GM19025 (cell line): ENCODE measurements at regions not wholly inside any gene's neighbourhood (a gene's known extent, or its start where the extent isn't known, plus 50 kb on each side); places are given as distances from the start of the nearest gene placed in this dataset.

Experiments
- ATAC-seq: cut with Tn5 transposase; IDR thresholded peaks from one replicate; pipeline ENCODE4 v1.9.1; 2021; ENCODE audit warnings: mild to moderate bottlenecking, low read depth, moderate library complexity; ENCODE audit not compliant: unreplicated experiment

DNA sequence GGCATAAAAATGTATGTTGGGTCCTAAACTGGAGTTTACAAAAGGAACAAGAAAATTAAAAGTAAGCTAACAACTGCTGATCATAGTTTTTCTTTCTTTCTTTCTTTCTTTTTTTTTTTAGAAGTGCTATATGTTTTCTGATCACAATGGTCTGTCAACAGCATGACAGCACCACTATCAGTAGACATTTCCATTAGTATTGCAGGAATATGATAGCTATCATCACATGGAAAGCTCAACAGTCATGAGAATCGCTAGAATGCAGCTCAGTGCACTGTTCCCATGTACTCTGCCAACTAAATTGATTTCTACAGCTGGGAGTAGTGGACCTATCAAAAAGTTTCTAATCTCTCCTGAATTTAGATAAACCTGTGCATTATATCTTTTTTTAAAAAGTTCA lies 950.3 kb upstream of the ACVR2A start:
- no peak for ATAC-seq

DNA sequence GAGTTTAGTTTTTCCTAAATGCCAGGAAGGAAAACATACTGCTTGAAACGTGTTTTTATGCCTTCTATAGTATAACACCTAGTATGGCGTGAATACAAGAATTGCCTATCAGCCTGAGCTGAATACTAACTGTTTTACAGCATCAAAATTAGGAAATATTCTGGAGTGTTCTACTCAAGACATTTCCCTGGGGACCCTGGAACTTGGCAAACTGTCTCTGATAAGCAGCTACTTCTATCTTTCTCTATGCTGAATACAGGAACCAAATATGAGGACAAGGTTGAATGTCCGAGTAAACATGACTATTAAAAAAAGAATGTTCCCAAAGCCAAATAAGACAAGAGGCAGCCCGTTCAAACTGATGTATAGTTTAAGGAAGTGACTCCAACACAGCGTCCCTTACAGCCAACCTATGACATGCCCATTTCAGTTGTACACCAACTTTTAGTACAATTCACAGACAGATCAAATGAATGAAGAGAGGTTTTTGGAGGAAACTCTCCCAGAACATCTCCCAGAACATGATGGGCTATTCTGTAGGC lies 951.3 kb upstream of the ACVR2A start:
- ATAC-seq: no peak

DNA sequence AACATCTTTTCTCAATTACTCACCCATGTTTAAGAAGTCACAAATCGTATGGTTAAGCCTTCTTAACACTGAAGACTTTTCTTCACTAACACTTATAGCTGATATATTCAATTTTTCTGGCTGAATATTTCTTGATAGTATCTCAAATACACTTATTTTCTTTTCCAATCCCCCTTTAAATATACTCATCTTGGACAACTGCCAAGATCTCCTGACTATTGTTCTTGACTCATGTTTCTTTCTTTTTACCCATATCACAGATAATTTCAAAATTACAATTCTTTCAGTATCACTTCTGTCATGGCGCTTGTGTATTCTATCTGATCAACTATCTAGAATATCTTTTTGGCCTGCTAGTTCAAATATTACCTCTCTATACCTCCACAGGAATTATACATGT lies 954.3 kb upstream of the ACVR2A start:
- ATAC-seq: no peak

DNA sequence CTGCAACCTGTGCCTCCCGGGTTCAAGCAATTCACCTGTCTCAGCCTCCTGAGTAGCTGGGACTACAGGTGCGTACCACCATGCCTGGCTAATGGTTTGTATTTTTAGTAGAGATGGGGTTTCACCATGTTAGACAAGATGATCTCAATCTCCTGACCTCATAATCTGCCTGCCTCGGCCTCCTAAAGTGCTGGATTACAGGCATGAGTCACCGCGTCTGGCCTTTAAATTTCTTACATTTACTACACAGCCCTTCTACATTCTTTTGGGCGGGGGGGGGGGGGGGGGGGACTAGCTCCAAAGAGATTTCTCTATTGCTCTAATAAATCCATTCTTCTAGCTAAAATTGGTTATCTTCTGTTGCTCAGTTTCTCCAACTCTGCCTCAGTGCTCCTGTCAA lies 964.9 kb upstream of the ACVR2A start:
- ATAC-seq: no peak

DNA sequence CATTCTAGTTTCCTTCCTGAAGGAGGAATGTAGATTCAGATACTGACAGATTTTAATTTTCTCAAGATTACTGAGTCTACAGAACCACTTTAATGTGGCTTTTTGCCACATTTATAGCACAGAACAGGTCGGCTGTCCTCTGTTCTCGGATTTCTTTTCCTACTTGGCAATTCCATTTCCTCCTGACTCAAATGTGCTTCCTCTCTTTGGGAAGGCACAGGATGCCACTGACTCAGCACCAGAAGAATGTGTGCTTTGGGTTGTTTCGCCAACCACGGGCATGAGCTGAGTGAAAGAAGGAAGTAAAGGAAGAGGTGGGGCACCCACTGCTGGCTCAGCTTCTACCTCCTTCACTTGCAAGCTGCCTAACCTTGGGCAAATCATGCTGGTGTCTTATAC lies 970.6 kb upstream of the ACVR2A start:
- no peak for ATAC-seq

DNA sequence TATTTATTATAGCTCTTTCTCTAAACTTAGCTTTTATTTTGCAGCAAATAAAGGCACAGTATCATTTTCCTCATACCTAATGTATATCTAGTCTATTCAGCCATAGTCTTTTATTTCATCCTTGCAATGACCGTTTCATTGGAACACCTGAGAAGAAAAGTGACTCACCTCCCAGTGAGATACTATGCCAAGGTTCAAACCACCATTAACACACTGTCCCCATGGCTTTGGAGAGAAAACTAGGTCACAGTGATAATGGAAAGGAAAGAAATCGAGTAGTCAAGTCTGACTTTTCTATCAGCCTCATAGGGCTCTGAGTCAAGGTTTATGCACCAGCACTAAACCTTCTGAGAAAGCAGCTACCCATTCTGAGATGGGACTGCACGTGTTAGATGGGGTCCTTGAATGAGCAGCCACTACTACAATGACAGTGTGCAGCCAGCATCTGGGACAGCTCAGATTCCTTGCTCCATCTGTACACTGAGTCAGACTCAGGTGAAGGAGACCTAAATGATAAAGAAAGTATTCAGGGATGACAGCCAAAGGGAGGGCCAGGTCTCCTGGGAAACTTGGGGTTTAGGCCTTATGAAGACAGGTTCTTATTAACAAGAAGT lies 971.1 kb upstream of the ACVR2A start:
- no peak for ATAC-seq

DNA sequence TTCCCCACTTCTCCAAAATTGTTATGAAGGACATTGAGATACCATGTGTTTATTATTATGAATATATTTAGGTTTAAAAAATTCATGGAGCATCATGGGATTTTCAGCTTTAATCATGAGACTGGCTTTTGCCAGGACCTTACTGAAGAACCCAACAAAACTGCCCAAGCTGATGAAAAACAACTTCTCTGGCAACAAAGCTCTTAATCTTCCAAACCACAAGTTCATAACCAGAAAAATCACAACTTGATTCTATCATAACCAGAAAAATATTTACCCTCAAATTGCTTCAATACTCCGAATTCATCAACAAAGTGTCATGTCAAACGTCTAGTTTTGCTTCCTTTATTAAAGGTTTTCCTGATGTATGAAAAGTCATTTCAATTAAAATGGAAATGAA lies 971.8 kb upstream of the ACVR2A start:
- no peak for ATAC-seq

DNA sequence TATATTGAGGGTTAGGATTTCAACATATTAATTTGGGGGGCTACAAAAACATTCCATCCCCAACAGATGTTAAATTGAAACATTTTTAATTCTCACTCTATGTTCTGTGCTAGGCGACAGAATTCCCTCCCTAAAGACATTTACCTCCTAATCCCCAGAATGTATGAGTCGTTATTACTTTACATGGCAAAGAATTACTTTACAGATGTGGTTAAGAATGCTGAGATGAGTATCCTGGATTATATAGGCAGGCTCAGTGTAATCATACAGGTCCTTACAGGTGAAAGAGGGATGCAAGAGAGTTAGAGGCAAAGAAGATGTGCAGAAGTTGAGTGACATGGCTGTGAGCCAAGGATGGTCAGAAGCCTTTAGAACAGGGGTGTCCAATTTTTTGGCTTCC lies 974.1 kb upstream of the ACVR2A start:
- no peak for ATAC-seq

DNA sequence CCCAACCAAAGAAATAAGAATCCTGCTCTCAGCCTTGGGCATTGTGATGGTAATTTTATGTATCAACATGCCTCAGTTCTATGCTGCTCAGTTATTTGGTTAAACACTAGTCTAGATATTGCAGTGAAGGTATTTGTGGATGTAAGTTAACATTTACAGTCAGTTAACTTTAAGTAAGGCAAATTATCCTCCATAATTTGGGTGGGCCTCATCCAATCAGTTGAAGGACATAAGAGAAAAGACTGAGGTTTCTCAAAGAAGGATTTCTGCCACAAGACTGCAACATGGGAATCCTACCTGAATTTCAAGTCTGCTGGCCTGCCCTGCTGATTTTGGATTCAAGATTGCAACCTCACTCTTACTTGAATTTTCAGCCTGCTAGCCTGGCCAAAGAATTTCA lies 975.5 kb upstream of the ACVR2A start:
- no peak for ATAC-seq

DNA sequence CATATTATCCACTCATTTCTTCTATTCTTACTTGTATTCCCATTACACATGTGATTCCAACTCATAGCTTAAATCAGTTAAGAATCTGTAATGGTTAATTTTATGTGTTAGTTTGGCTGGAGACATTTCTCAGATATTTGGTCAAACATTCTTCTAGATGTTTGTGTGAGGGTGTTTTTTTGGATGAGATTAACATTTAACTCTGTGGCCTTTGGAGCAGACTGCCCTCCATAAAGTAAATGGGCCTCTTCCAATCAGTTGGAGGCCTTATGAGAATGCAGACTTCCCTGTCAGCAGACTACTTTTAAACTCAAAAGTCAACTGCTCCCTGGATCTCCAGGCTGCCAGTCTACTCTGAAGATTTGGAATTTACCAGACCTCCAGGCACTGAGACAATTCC lies 976.8 kb upstream of the ACVR2A start:
- ATAC-seq: no peak

DNA sequence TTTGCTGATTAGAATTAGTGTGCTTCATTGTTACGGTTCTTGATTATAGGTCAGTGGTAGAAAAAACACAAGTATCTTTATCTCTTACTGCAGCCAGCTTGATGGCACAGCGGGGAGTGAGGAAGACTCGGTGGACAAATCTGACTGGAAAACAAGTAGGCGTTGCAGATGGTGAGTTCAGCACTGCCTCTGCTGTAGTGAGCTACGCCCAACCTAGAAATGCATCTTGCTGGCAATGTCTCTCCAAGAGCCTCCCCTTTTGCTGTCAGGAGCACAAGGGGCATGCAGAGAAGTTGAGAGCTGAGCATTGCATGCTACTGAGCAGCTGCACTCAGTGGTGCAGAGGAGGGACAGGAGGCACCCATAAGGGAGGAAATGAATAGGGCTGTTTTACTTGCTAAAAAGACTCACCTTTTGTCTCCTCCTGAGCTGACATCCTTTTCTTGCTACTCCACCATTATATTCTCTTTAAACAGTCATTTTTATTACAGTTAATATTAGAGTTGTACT lies 977.3 kb upstream of the ACVR2A start:
- ATAC-seq: no peak

DNA sequence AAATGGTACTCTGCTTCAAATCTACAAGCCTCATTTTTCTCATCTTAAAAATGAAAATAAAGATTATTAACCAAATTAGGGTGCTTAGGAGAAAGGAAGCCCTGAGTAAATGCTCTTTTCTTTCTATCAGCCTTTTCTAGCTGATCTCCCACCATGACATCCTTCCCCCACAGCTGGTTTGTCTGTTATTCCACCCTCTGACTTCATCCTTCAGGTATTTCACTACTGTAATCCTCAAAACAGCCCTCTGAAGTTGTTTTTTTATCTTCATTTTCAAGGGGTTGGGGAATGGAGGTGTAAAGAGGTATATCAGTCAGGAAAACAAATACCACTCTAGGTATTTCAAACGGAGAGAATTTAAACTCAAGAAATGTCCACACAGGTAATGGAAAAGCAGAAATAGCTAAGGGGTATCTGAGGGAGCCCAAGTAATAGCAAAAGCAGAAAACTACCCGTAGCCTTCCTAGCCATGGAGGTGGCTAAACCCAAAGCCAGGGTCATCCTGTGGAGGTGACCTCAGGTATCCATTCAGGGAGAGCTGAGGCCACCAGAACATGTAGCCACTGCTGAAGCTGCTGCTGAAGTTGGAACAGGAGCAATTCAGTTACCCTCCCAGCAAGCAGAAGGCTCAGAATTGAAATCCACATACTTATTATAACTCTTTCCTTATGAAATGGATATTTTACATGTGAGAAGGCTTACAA lies 990.9 kb upstream of the ACVR2A start:
- ATAC-seq: no peak

DNA sequence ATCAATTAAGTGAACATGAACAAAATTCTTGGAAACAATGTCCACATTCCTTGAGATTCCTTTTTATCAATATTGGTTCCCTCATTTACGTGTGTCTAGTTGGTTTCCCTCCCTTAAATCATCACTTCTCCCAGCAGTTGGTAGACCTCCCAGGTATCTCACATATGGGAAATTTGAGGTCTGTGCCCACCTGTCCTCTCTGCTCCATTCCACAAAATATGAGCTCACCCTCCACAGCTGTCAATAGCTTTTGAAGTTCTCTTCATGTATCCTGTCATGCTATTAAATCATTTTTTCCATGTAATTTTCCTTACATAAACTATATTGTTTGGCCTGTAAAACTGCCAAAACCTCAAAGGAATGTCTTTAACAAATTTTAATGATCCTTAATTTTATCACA lies 992.2 kb upstream of the ACVR2A start:
- no peak for ATAC-seq

DNA sequence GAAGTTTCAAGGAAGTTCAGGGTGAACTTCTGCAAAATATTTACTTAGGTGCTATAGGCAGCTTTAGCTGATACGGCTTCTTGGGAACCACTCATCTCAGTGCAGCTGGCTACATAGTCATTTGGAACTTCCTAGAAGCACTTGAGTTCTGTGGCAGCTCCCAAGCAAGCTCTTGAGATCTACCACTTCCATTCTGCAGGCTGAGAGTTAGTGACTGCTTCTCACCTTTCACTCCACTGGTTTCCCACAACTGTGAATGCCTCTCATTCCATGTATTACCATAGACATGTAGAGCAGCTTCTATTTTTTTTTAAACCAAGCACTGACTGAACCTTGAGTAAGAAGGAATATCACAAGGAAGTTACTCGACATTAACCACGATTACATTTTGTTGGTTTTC lies 994.1 kb upstream of the ACVR2A start:
- no peak for ATAC-seq

DNA sequence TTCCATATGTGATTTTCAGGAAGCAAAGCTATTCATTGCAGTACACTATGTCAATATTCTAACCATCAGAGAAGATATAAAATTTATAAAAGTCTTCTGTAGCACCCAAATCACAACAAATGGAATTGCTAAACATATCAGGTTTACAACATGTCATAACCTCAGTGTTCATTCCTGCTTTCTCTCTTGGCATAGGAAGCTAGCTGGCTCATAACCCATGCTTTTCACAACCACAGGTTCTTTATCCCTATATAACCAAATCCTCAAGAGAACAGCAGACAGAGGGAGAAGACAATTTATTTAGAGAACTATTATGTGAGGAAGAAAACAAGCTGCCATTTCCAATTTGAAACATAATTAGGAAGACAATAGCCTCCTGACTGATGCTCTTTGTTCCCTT lies 997.0 kb upstream of the ACVR2A start:
- ATAC-seq: no peak

DNA sequence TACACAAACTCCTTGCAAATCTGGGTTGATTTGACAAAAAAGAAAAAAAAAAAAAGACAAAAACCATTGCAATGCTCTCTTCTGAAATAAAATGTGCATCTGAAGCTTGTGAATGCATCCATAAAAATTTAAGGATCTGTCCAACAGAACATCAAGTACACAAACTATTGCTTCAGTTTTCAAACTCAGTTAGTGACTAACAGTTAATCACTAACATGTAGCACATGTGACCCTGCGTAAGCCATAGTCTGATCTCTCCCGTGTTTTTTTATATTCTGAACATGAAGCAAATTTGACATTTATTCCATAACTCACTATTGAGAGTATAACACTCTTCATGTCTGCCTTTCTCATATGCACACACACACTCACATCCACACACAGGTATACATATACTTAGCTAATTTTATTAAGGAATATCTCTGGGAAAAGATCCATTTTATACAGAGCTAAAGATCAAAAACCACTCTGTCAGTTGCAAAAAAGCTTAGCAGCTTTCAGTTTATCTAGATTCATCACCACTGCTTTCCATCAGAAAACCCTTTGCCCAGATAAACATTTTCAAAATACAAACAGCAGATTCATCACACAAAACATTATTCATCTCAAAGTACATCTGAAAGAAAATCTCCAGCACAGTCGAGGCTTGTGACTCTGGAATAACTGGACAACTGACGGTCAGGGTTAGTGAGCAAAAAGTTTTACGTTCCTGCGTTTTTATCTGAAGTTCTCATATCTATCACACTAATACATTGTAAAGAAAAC lies 1000.4 kb upstream of the ACVR2A start:
- ATAC-seq: no peak

DNA sequence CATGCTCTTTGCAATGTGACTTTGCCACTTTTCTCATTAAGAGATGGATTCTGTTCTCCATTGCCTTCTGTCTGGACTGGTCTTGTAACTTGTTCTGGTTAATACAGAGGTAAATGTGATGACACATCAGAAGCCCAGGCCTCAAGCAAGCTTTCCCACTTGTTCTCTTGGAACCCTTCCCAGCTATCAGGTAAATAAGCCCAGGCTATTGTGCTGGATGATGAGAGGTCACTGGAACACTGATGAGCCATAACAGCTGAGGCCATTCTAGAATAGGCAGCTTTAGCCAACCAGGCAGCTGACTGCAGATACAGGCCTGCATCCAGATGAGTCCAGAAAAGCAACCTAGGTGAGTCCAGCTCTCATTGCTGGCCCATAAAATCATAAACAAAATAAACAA lies 1007.0 kb upstream of the ACVR2A start:
- no peak for ATAC-seq

DNA sequence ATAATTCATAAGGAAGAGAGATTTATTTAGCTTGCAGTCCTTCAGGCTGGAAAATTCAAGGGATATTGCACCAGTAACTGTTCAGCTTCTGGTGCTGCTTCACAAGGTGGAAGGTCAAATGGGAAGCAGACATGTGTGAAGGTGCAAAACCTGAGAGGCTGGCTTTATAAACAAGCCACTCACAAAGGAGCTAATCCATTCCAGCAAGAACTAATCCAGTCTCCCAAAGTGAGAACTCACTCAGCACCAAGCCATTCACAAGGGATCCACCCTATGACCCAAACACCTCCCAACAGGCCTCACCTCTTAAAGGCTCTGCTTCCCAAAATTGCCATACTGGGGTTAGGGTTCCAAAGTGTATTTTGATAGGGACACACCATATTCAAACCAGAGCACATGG lies 1018.4 kb upstream of the ACVR2A start:
- ATAC-seq: no peak

DNA sequence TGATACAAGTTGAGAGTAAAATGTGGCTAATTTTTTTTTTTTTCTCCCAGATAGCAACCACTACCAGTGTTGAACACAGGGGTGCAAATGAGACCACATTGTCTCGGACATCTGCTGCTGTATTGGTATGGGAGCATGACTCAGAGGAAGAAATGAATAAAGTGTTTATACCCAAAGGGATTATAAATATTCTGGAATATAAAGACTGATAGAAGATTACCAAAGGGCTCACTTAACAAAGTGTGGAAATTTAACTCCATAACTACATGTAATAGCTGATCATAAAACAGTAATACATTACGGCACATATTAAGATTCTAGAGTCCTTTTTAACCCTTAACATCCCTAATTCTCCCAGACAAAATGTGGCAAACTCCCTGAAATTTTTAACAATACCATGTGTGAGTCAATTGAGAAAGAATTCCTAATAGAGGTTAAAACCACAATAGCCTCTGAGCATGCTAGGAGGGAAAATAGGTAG lies 1023.0 kb upstream of the ACVR2A start:
- ATAC-seq: no peak

DNA sequence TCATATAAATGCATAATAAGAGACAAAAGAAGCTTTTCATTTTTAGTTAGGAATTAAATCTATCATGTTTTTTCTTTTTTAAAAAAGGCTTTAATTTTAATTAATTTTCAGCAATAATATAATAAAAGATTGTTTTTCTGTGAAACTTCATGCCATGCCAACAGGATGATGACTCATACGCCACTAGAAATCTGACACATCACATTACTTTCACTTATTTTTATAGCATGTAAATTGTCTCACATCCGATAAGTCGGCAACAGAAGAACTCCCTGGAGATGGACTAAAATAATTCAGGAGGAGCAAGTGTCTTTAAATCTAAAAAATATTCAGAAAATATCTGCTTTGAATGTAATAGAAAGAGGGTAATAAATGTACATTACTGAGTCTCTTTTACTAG lies 1024.2 kb upstream of the ACVR2A start:
- ATAC-seq: no peak

DNA sequence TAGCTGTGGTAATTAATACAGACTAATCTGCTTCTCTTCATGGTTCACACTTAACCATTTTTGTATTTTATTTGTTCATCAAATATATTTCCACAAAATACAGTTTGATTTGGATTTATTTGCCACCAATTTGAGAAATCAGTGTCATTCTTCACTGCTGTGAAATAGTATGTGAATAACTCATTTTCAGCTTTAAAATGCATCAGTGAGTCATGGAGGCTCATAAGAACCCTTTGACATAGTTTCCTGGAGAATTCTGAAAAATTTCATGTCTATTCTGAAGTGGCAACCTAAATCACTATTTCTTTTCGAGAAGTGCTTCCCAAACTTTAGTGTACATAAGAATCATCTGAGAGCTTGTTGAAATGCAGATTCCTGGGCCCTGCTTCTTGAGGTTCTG lies 1026.7 kb upstream of the ACVR2A start:
- ATAC-seq: no peak
